IPS DF 6.9 (cell line): ENCODE measurements at regions not wholly inside any gene's neighbourhood (a gene's known extent, or its start where the extent isn't known, plus 50 kb on each side); places are given as distances from the start of the nearest gene placed in this dataset.
"Not testable (repeated sequence)": the region's sequence is repeated elsewhere in the genome, so short reads cannot be mapped to it uniquely, and the experiment has no call there.

ENCODE experiments used
- DNase-seq: peaks from one replicate; pipeline ENCODE4 v3.0.0-alpha.2; 2013; ENCODE audit warnings: low read depth, low spot score
- H3K27ac ChIP-seq: one replicate; pipeline ENCODE4 v1.5.1; 2013; ENCODE audit warnings: low read length, control low read depth
- H3K27me3 ChIP-seq: 2 replicates; pipeline ENCODE4 v1.6.1; 2013; ENCODE audit warnings: mild to moderate bottlenecking, low read length; ENCODE audit not compliant: control insufficient read depth, insufficient read depth
- H3K36me3 ChIP-seq: 2 replicates; pipeline ENCODE4 v1.6.1; 2013; ENCODE audit warnings: low read length; ENCODE audit not compliant: control insufficient read depth, insufficient read depth
- H3K4me1 ChIP-seq: 2 replicates; pipeline ENCODE4 v1.6.1; 2013; ENCODE audit warnings: low read length; ENCODE audit not compliant: control insufficient read depth, insufficient read depth
- H3K4me3 ChIP-seq: 2 replicates; pipeline ENCODE4 v1.5.1; 2013; ENCODE audit warnings: mild to moderate bottlenecking, low read length
- H3K9me3 ChIP-seq: 2 replicates; pipeline ENCODE4 v1.6.1; 2013; ENCODE audit warnings: low read length, inconsistent platforms; ENCODE audit not compliant: control insufficient read depth, insufficient read depth
- WGBS: extraction: QIAGEN DNeasy Blood & Tissue Kit; methylation state at CpG from one replicate; pipeline ENCODE4 v1.1.7; 2013; ENCODE audit warnings: mixed read lengths, missing lambda C conversion rate; ENCODE audit not compliant: insufficient read length, insufficient coverage; 5-methylcytosine and 5-hydroxymethylcytosine counted together

DNA sequence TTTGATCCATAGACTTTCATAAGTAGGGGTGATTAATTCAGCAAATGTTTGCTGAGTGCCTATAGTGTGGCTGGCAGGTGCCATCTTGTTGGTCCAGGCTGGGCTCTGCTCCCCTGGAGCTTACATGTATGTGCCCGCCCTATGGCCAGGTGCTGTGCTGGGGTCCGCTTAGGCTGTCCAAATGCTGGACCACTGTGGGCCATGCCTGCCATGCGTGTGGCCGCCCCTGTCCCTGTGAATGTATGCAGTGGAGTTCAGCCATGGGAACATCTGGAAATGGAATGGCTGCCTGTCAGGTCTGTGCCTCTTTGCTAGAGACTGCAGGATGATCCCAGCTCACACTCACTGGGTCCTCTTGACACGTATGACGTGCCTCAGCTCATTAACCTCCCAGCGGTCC is 594.6 kb downstream of the TBC1D22A start:
- H3K27ac ChIP-seq = no peak overlapping the region
- H3K4me3 ChIP-seq = no peak overlapping the region
- no peak for DNase-seq
- H3K4me1 ChIP-seq = no peaks in the 10 kb centered on the region
- H3K36me3 ChIP-seq = no peaks in the 10 kb centered on the region
- no CpG with 5 or more reads among the region's 7 CpGs for WGBS
- peaks cover 13% of the 10 kb centered on the region for H3K9me3 ChIP-seq
- no peaks in the 10 kb centered on the region for H3K27me3 ChIP-seq

DNA sequence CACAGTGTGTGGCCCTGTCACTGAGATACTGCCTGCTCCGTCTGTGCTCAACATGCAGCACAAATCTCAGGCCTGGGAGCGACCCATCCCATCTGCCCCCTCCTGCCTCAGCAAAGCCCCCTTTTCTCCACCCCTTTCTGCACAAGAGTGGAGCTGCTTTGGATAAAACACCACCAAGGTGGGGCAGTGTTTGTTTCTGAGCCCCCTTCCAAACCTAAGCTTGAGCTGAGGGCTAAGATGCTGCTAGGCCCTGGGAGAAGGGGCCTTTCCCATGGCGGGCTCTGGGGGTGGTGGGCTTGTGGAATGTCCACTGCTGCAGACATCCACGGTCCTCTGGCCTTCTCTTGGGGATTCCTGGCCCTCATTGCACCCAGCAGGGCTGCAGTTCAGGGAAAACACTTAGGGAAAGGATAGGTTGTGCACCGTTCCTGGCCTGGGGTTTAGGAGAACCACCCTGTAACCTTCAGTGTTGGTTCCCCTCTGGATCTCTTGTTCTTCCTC is 594.1 kb downstream of the TBC1D22A start:
- no peaks in the 10 kb centered on the region for H3K27me3 ChIP-seq
- H3K36me3 ChIP-seq = no peaks in the 10 kb centered on the region
- H3K4me3 ChIP-seq = no peak overlapping the region
- no peak for DNase-seq
- no peaks in the 10 kb centered on the region for H3K4me1 ChIP-seq
- WGBS = no CpG with 5 or more reads among the region's 5 CpGs
- H3K9me3 ChIP-seq = peaks cover 18% of the 10 kb centered on the region
- no peak overlapping the region for H3K27ac ChIP-seq

DNA sequence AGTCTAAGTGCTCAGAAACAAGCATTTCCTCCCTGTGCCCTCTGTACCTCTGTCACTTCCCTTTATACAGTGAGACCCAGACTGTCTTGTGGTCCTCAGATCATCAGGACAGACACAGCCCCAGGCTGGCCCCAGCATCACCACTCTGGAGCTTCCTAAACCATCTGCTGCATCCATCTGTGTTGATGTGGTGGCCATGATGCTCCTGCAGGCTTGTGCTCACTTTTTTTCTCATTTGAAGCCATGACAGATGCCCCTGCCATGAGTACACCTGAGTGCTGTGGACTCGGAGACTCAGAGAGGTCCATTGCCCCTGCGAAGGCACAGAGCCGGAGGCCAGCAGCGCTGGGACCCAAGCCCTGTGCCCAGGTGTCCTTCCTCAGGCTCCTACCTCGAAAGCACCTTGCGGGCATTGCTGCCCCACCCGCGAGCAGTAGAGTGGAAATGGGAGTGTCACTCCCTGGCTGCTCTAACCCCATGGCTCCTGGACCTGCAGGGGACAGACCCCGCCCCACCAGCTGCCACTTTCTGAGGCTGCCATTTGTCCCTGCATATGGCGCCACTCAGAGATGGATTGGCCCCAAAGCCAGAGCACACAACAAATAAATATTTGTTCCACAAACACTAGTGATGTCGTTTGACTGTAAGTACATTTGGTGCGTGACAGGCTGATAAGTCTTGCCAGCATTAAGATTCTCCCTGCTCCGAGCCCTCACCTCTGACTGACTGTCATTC is 593.5 kb downstream of the TBC1D22A start:
- WGBS = no CpG with 5 or more reads among the region's 13 CpGs
- no peak overlapping the region for H3K27ac ChIP-seq
- no peak for DNase-seq
- H3K4me3 ChIP-seq = no peak overlapping the region
- H3K27me3 ChIP-seq = no peaks in the 10 kb centered on the region
- H3K9me3 ChIP-seq = peaks cover 18% of the 10 kb centered on the region
- H3K4me1 ChIP-seq = no peaks in the 10 kb centered on the region
- H3K36me3 ChIP-seq = no peaks in the 10 kb centered on the region

DNA sequence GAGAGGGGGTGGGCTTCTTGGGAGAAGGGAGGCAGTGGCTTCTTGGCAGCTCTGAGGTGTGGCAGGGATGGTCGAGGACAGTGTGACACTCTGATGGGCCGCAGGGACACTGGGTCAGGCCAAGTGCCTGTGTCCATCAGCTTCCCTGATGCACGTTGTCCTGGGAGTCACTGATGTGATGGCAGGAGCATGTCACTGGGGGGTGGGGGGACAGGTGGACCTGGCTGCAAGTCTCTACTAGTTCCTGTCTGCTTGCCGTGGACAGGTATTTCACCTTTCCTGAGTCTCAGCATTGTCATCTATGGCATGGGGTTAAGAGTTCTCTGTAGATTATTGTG is 592.9 kb downstream of the TBC1D22A start:
- H3K9me3 ChIP-seq = peaks cover 18% of the 10 kb centered on the region
- no peaks in the 10 kb centered on the region for H3K27me3 ChIP-seq
- no peaks in the 10 kb centered on the region for H3K36me3 ChIP-seq
- no peak overlapping the region for H3K4me3 ChIP-seq
- no CpG with 5 or more reads among the region's 4 CpGs for WGBS
- H3K27ac ChIP-seq = no peak overlapping the region
- no peak for DNase-seq
- H3K4me1 ChIP-seq = no peaks in the 10 kb centered on the region

DNA sequence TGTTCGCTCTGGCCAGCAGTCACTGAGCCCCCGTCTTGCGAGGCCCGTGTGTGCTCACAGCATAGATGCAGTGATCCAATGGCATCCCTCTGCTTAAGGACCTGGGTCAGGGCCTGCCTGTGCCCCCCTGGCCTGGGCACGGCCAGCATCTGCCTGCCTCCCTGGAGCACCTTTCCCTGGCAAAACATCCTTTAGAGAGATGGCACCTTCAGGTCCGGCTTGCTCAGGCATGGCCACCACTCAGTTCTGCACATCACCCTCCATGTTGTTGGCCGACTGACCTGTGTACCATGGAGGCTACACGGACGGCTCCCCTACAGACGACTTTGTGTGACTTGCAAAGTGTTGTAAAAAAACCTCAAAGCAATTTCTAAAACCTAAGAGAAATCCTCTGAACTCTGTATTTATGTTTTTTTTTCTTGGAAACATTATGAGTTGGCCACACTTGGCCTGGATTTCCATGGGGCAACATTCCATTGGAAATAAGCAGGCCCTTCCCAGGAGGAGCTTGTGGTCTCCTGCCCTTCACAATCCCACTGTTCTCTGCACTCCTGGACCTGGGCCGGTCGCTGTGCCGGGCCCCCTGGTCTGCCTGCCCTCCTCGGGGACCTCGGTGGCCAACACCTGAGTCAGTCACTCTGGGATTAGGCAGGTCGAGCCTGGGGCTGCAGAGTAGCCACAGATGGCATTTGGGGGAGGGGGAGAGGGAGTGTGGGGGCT is 592.4 kb downstream of the TBC1D22A start:
- no CpG with 5 or more reads among the region's 16 CpGs for WGBS

DNA sequence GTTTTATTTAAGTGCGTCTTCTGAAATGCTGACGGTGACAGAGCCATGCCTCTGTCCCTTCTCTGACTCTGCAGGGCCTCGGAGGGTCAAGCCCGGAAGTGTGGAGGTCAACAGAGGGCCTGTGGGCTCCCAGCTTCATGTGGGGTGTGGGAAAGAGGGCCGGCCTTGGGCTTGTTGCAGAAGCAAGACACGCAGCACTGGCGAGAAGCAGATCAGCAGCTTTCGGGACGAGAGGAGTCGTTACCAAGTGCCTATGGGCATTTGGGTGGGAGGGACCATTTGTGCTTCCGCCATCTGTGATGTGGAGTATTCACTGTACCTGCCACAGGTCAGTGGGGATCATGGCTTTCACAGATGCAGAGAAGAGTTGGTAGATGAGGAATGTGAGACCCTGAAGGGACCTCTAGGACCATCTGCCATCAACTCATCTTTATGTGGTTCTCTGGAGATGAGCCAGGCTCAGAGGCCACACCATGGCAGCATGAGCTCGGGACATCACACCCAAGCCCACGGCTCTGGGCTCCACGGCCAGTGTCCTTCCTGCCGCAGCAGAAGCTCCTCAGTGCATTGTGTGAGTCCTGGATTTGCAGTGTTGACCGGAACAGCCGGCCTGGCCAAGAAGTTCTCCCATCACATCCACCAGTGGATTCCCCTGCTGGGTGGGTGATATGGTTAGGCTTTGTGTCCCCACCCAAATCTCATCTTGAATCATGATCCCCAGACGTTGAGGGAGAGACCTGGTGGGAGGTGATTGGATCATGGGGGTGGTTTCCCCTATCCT is 590.7 kb downstream of the TBC1D22A start:
- H3K27ac ChIP-seq = no peak overlapping the region
- H3K4me3 ChIP-seq = no peak overlapping the region
- no peaks in the 10 kb centered on the region for H3K27me3 ChIP-seq
- H3K9me3 ChIP-seq = peaks cover 18% of the 10 kb centered on the region
- H3K36me3 ChIP-seq = no peaks in the 10 kb centered on the region
- H3K4me1 ChIP-seq = no peaks in the 10 kb centered on the region
- DNase-seq = no peak
- WGBS = no CpG with 5 or more reads among the region's 18 CpGs

More for the DNA sequence above, 592.4 kb downstream of the TBC1D22A start:
- Histone ChIP-seq H3K9me3 (peaks cover 18% of the 10 kb centered on the region), H3K36me3 (no peaks in the 10 kb centered on the region), H3K4me1 (no peaks in the 10 kb centered on the region), H3K4me3 (no peak overlapping the region), H3K27me3 (no peaks in the 10 kb centered on the region), H3K27ac (no peak overlapping the region)
- DNase-seq = no peak

DNA sequence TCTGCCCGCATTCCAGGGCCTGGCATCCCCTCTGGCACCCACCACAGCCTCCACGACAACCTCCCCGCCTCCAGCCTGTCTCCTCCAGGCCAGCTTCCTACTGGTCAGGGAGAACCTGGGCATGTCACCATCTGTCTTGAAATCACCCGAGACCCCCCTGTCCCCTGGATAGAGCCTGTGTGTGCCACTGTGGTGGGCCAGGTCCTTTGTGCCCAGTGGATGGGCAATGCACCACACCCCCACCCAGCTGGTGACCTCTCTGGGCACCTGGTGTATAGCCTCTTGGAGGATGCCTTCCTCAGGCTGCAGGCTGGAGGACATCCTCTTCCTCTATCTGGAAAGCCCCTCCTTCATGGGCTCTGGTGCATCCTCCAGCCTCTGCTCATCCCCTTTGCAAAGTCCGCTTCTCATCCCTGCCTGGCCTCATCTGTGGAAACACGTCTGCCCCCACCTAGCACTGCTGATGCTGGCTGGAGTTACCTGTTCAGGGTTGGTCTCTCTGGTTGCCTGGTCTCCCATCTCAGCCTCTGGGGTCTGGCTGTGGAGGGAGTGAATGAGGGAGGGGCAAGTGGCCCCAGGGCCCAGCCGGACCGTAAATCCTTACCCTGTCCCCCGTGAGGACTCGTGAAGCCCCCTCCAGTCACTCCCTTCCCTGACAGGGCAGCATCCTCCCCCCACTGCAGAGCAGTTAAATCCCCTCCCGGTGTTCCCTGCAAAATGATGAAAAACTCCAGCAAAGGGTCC is 589.6 kb downstream of the TBC1D22A start:
- Histone ChIP-seq H3K9me3 (peaks cover 15% of the 10 kb centered on the region), H3K4me3 (no peak overlapping the region), H3K27ac (no peak overlapping the region), H3K27me3 (no peaks in the 10 kb centered on the region), H3K4me1 (no peaks in the 10 kb centered on the region), H3K36me3 (no peaks in the 10 kb centered on the region)
- no peak for DNase-seq
- WGBS = no CpG with 5 or more reads among the region's 11 CpGs

DNA sequence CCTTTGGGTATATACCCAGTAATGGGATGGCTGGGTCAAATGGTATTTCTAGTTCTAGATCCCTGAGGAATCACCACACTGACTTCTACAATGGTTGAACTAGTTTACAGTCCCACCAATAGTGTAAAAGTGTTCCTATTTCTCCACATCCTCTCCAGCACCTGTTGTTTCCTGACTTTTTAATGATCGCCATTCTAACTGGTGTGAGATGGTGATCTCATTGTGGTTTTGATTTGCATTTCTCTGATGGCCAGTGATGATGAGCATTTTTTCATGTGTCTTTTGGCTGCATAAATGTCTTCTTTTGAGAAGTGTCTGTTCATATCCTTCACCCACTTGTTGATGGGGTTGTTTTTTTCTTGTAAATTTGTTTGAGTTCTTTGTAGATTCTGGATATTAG is 583.8 kb downstream of the TBC1D22A start:
- not testable (repeated sequence) for DNase-seq, H3K4me3 ChIP-seq, H3K4me1 ChIP-seq, H3K27ac ChIP-seq, H3K27me3 ChIP-seq, H3K36me3 ChIP-seq
- WGBS = no CpG with 5 or more reads among the region's 1 CpG
- H3K9me3 ChIP-seq = peaks cover 23% of the 10 kb centered on the region

DNA sequence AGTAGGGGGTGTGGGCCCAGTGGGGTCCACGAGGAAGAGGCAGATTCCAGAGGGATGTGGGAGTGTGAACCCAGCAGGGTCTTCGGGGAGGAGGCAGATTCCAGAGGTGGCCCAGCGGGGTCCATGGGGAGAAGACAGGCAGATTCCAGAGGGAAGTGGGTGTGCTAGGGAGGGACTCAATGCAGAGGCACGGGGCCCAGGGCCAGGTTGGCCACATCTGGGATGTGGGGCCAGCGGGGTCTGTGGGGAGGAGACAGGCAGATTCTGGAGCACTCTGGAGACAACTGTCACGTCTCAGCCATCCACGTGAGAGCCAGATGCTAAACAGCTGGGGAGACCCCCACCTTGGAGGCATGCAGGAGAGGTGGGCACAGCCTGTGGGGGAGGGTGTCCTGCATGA is 582.6 kb downstream of the TBC1D22A start:
- Histone ChIP-seq H3K4me3 (no peak overlapping the region), H3K4me1 (no peaks in the 10 kb centered on the region), H3K36me3 (no peaks in the 10 kb centered on the region), H3K9me3 (peaks cover 28% of the 10 kb centered on the region), H3K27me3 (no peaks in the 10 kb centered on the region), H3K27ac (no peak overlapping the region)
- WGBS = no CpG with 5 or more reads among the region's 7 CpGs
- no peak for DNase-seq

DNA sequence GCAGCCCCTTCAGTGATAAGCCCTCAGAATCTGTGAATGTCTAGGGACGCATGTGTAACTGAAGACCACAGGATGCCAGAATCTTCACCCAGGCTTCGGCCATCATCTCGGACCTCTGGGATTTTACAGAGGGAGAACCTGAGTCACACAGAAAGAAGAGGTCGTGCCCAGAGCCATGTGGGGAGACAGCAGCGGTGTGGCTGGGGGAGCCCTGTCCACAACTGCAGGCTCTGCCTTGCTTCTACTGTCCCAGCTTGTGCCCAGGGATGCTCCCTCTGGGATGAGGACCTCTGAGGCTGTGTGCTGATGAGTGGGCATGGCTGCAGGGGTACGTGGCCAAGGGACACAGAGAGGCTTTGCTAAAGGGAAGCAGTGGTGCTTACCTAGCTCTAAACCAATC is 582.0 kb downstream of the TBC1D22A start:
- Histone ChIP-seq H3K4me1 (no peaks in the 10 kb centered on the region), H3K27ac (no peak overlapping the region), H3K4me3 (no peak overlapping the region), H3K9me3 (peaks cover 30% of the 10 kb centered on the region), H3K36me3 (no peaks in the 10 kb centered on the region), H3K27me3 (no peaks in the 10 kb centered on the region)
- DNase-seq = no peak
- whole genome bisulfite sequencing = no CpG with 5 or more reads among the region's 6 CpGs
